GM12872 (cell line): ENCODE measurements at regions not wholly inside any gene's neighbourhood (a gene's known extent, or its start where the extent isn't known, plus 50 kb on each side); places are given as distances from the start of the nearest gene placed in this dataset.

Experiments used
- TF ChIP-seq, protein P1 (sequence below): IDR thresholded peaks from 3 replicates; pipeline ENCODE4 v1.5.1; 2011; ENCODE audit warnings: low read depth, mild to moderate bottlenecking, low read length, moderate library complexity; ENCODE audit not compliant: insufficient read depth

- TF ChIP-seq, protein P1, sequence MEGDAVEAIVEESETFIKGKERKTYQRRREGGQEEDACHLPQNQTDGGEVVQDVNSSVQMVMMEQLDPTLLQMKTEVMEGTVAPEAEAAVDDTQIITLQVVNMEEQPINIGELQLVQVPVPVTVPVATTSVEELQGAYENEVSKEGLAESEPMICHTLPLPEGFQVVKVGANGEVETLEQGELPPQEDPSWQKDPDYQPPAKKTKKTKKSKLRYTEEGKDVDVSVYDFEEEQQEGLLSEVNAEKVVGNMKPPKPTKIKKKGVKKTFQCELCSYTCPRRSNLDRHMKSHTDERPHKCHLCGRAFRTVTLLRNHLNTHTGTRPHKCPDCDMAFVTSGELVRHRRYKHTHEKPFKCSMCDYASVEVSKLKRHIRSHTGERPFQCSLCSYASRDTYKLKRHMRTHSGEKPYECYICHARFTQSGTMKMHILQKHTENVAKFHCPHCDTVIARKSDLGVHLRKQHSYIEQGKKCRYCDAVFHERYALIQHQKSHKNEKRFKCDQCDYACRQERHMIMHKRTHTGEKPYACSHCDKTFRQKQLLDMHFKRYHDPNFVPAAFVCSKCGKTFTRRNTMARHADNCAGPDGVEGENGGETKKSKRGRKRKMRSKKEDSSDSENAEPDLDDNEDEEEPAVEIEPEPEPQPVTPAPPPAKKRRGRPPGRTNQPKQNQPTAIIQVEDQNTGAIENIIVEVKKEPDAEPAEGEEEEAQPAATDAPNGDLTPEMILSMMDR, result no peak
These were observed 133.8 kb upstream of the PKDCC start for GRCh38 chr2:41913921-41914609.

GRCh38 chr2:41914936-41915335 lies 132.9 kb upstream of the PKDCC start:
- TF ChIP-seq, protein P1, result no peak

DNA sequence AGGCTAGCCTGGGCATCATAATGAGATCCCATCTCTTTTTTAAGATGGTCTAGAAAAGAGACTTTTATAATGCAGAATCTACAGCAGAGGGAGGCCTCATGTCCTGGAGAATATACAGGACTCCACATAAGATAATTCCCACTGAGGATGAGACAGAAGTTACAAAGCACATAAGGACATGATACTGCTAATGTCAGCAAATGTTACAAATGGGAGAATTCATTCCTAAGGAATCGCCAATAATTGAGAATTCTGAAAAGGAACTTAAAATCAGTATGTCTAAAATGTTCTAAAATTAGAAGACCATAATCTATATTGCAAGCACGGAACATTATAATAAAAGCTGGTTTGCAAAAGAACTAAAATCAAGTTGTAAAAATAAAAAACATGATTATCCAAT lies 131.6 kb upstream of the PKDCC start:
- TF ChIP-seq, protein P1, result no peak

- TF ChIP-seq, protein P1, result no peak
These were observed 130.2 kb upstream of the PKDCC start for GRCh38 chr2:41917587-41917986.

DNA sequence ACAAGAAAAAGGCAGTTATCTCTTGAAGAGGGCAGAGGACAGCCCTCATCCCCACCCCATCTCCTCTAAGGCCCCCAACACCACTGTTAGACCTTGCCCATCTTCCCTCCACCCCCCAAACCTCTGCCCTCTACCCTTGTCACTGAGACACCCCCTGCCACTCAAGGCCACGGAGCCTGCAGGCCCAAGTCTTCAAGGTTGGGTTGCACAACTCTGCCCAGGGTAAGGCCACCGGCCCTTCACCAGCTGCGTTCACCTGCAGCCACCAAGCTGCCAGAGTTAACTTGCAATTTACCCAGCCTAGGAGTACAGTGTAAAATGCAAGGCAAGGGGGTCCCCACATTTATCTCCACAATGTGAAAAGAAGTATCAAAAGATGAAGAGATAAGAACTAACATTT lies 128.7 kb upstream of the PKDCC start:
- TF ChIP-seq, protein P1, result no peak

DNA sequence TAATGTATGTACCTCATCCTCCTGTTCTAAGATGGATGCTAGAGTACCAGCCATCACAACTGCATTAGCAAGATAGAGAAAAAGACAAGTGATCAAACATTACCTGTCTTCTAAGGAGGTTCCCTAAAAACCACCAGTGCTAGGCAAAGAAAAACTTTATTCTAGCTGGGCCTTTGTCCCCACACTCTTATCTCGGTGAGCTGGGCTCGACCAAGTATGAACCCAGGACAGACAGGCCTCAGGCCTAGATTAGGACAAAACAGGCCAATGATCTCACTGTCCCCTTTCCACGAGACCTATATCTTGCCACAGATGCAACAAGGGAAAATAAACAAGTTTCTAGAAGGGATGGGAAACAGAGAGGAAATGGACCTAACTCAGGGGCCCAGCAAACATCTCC lies 127.6 kb upstream of the PKDCC start:
- TF ChIP-seq, protein P1, result no peak

DNA sequence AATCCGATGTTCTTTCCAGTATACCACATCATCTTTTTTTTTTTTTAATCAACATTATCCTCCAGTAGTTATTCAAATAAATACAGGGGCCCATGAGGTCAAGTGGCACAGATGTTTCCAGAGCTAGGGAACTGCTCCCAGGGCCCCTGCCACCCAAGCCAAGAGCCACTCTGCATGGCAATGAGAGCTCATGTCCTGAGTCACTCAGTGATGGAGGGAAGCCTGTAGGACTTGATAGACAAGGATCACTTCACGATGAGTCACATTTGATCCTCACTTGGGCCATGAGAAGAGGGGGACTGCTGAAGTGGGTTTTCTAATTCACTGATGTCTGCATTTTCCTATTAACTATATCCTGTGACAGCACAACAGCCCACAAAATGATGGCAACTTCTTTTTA lies 127.0 kb upstream of the PKDCC start:
- TF ChIP-seq, protein P1, result no peak
